ENCODE measurements at regions not wholly inside any gene's neighbourhood (a gene's known extent, or its start where the extent isn't known, plus 50 kb on each side); places are given as distances from the start of the nearest gene placed in this dataset.

DNA sequence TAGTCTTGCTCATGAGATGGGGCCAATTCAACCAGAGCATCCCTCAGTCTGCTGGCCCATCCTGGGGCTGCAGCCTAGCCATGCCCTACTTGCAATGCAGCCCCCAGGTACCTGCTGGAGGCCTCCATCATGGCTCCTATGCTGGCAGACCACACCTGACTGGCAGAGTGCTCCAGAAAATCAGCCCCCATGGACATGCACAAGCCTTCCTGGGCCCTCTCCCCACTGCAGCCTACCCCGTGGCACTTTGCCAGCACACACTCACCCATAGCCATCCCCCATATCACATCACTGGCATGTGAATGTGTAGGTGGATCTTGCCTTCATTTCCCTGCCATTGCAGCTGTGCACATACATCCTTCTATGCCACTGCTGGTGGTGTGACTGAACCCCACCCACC, 381.8 kb downstream of the UBE2NL start:
- H3K27me3 ChIP-seq (ENCODE audit: low read length), result no peaks in the 10 kb centered on the region
- no peaks in the 10 kb centered on the region for H3K9me3 ChIP-seq (ENCODE audit: insufficient read depth, low read length)
- H3K4me2 ChIP-seq (ENCODE audit: low read depth, low read length, poor library complexity, severe bottlenecking), result no peak overlapping the region
- H4K20me1 ChIP-seq (ENCODE audit: low read depth, low read length), result no peaks in the 10 kb centered on the region
- H3K9ac ChIP-seq (ENCODE audit: low read length), result no peak overlapping the region
- no peak overlapping the region for H3K4me3 ChIP-seq (ENCODE audit: insufficient read depth, low read length, poor library complexity, severe bottlenecking)
- no peaks in the 10 kb centered on the region for H3K9me2 ChIP-seq (replicated peaks; ENCODE audit: insufficient read depth, low read length)
- H3F3A ChIP-seq (ENCODE audit: insufficient read depth), result no peaks in the 10 kb centered on the region
- no peaks in the 10 kb centered on the region for H3K36me3 ChIP-seq (ENCODE audit: low read length)
- no peaks in the 10 kb centered on the region for H3K79me2 ChIP-seq (ENCODE audit: insufficient read depth, low read length)
- no peak for TF ChIP-seq EZH2phosphoT487 (conservative IDR thresholded peaks at IDR 0.05; ENCODE audit: low read length)
- TF ChIP-seq, protein P1, sequence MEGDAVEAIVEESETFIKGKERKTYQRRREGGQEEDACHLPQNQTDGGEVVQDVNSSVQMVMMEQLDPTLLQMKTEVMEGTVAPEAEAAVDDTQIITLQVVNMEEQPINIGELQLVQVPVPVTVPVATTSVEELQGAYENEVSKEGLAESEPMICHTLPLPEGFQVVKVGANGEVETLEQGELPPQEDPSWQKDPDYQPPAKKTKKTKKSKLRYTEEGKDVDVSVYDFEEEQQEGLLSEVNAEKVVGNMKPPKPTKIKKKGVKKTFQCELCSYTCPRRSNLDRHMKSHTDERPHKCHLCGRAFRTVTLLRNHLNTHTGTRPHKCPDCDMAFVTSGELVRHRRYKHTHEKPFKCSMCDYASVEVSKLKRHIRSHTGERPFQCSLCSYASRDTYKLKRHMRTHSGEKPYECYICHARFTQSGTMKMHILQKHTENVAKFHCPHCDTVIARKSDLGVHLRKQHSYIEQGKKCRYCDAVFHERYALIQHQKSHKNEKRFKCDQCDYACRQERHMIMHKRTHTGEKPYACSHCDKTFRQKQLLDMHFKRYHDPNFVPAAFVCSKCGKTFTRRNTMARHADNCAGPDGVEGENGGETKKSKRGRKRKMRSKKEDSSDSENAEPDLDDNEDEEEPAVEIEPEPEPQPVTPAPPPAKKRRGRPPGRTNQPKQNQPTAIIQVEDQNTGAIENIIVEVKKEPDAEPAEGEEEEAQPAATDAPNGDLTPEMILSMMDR (IDR thresholded peaks at IDR 0.05; ENCODE audit: insufficient read depth, low read length, poor library complexity, severe bottlenecking), result no peak
- H3K27ac ChIP-seq (ENCODE audit: low read depth, low read length), result no peak overlapping the region
- no peak overlapping the region for H2AFZ ChIP-seq (ENCODE audit: low read depth, low read length, severe bottlenecking)

DNA sequence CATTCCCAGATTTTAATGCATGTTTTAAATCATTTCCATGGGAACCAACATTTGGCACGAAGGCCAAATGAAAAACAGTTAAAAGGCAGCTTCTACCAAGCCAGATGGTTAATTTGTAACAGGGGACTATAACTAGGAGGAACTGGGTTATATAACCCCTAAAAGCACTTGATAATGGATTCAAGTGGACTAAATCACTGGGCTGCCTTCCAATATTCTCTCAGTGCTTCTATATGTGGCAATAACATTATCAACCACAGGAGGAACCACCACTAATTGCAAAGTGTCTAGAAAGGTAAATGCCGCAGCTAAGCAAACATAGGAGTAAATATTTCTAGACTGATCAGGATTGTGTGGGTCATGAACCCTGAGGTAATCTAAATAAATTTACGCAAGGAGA, 391.5 kb downstream of the UBE2NL start:
- Histone ChIP-seq H3K4me2 (ENCODE audit: low read depth, low read length, poor library complexity, severe bottlenecking) (no peak overlapping the region), H3K9me2 (replicated peaks; ENCODE audit: insufficient read depth, low read length) (no peaks in the 10 kb centered on the region), H4K20me1 (ENCODE audit: low read depth, low read length) (no peaks in the 10 kb centered on the region), H3K9ac (ENCODE audit: low read length) (no peak overlapping the region), H3K27me3 (ENCODE audit: low read length) (no peaks in the 10 kb centered on the region), H3K79me2 (ENCODE audit: insufficient read depth, low read length) (no peaks in the 10 kb centered on the region), H3K9me3 (ENCODE audit: insufficient read depth, low read length) (no peaks in the 10 kb centered on the region), H2AFZ (ENCODE audit: low read depth, low read length, severe bottlenecking) (no peak overlapping the region), H3F3A (ENCODE audit: insufficient read depth) (no peaks in the 10 kb centered on the region), H3K36me3 (ENCODE audit: low read length) (no peaks in the 10 kb centered on the region), H3K4me3 (ENCODE audit: insufficient read depth, low read length, poor library complexity, severe bottlenecking) (no peak overlapping the region), H3K27ac (ENCODE audit: low read depth, low read length) (no peak overlapping the region)
- TF ChIP-seq EZH2phosphoT487 (conservative IDR thresholded peaks at IDR 0.05; ENCODE audit: low read length), result no peak
- TF ChIP-seq, protein P1 (IDR thresholded peaks at IDR 0.05; ENCODE audit: insufficient read depth, low read length, poor library complexity, severe bottlenecking), result no peak

- Histone ChIP-seq H3K36me3 (ENCODE audit: low read length) (no peaks in the 10 kb centered on the region), H3K9ac (ENCODE audit: low read length) (no peak overlapping the region), H3F3A (ENCODE audit: insufficient read depth) (no peaks in the 10 kb centered on the region), H3K4me3 (ENCODE audit: insufficient read depth, low read length, poor library complexity, severe bottlenecking) (no peak overlapping the region), H3K79me2 (ENCODE audit: insufficient read depth, low read length) (no peaks in the 10 kb centered on the region), H3K9me2 (replicated peaks; ENCODE audit: insufficient read depth, low read length) (no peaks in the 10 kb centered on the region), H4K20me1 (ENCODE audit: low read depth, low read length) (no peaks in the 10 kb centered on the region), H3K27me3 (ENCODE audit: low read length) (no peaks in the 10 kb centered on the region), H3K9me3 (ENCODE audit: insufficient read depth, low read length) (no peaks in the 10 kb centered on the region), H2AFZ (ENCODE audit: low read depth, low read length, severe bottlenecking) (no peak overlapping the region), H3K4me2 (ENCODE audit: low read depth, low read length, poor library complexity, severe bottlenecking) (no peak overlapping the region), H3K27ac (ENCODE audit: low read depth, low read length) (no peak overlapping the region)
- TF ChIP-seq EZH2phosphoT487 (conservative IDR thresholded peaks at IDR 0.05; ENCODE audit: low read length), result no peak
- TF ChIP-seq, protein P1 (IDR thresholded peaks at IDR 0.05; ENCODE audit: insufficient read depth, low read length, poor library complexity, severe bottlenecking), result no peak
These were observed 392.0 kb downstream of the UBE2NL start for GRCh38 chrX:144275843-144276242.

Measured in SU-DHL-6 (cell line).